CD4-positive, alpha-beta T cell treated with Interleukin-17A for 1 hour (primary cell): ENCODE measurements at regions not wholly inside any gene's neighbourhood (a gene's known extent, or its start where the extent isn't known, plus 50 kb on each side); places are given as distances from the start of the nearest gene placed in this dataset.

Experiments used
- DNase-seq: peaks from one replicate; pipeline ENCODE4 v3.0.0-alpha.2; 2020

DNA sequence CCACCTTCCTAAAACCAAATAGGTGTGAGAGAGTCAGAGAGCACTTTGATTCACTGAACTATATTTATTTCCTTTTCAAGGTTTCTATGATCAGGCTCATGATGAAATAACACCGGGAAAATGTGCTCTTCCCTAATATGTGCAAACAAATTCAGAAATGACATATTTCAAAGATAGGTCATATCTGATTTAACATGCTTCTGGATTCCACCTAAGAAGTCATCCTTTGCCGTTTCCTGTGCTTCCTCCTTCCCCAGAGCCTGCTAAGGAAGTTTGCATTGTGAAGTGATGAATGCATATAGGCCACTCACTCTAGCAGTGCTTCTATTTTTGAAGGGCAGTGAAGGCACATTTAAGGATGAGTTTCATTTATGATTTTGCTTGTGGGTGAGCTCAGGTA, 327.6 kb downstream of the TDRD15 start:
- no peak for DNase-seq

DNA sequence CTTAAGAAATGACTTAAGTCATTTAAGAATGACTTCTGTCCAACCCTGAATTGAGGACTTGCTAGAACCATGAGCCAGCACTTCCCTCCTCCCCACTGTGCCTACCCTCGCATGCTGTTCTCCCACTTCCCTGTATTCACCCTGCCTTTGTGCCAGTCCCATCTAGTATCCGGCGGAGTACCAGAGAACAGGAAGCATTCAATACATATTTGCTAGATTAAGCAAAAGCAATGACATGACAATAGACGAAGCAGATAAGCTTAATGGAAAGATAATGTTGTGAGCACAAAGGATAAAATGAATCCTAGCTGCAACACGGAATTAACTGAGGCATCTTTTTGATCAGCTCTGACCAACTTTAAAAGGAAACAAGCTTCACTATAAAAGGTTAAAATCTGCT, 328.5 kb downstream of the TDRD15 start:
- DNase-seq: no peak

DNA sequence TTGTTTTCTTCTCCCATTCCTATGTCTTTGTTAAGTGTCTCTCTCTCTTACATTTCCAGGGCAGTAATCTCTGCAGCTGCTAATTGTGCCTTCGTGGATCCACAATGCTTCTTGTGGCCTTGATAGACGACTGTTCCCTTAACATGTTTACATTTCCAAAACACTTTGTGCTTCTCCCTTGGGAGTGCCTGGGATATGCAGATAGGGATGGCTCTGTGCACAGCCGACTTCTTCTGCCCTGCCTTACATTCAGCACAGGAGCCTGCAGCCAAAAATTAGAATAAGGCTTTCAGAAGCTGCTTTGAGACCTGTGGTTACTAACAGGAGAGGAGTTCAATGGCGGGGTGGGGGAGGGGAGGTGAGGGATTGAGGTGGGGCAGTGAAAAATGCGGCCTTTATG, 328.9 kb downstream of the TDRD15 start:
- no peak for DNase-seq

DNA sequence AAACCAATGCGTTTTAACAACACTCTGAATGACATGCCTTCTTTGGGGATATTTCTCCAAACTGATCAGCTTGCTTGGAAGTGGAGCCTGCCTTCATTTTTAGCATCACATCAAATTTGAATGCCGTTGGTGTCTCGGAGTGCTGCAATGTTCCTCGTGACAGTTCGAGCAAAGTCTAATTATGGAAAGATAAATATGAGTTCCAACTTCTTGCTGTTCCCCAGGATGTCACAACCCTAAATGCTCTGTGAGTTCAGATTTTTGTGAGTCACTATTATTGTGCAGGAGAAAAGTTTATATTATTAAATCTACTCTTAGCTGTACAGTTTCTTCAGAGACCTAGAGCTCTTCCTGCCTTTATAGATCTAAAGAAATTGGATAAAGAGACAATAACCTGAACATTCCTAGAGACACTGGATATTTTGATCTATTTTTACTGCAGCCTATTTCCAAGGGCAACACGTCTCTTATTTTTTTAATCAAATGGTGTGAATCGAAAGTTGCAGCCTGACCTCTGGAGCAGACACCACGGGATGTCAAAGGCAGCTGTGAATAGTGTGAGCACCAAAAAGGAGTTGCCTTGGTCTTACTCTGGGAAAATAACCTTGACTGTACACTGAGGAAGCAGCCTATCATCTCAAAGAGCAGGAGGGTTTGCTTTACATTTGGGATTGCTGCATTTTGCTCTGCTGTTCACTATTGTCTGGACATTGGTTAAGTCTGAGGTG, 330.1 kb downstream of the TDRD15 start:
- no peak for DNase-seq

DNA sequence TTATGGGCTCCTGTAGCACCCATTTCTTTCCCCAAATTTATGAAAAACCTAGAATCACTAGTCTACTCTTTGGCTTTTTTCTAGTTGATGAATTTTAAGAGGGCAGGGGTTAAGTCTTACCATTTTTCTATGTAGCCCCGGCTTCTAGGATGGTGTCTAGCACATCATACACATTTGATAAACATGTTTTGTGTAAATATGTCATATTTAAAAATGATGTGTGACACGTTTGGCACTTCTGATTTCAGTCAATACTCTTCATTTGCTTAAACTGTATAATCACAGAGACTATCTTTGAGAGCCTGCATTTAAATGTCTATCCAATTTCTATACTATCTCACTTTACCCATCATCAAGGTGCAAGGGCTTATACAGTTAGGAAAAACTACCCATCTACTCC, 331.1 kb downstream of the TDRD15 start:
- DNase-seq: no peak

DNA sequence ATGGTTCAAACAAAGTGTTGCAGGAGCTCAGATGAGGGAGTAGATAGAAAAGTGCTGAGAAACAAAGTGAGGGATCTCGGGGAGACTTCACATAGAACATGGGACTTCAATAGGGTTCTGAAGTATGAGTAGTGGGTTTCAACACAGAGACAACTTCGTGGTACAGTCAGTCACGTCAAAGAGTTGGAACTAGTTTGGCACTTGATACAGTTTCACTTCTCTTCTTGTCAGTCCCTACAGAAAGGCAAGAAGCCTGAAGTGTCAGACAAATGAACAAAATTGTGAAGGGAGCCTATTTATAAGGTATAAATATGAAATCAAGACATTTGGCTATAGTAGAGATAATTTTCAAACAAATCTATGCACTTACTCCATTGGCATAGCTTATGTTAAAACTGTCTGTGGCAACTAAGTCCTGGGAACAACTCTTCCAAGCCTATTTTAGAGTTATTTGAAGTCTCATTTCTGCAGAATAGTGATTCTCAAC, 338.0 kb downstream of the TDRD15 start:
- no peak for DNase-seq

DNA sequence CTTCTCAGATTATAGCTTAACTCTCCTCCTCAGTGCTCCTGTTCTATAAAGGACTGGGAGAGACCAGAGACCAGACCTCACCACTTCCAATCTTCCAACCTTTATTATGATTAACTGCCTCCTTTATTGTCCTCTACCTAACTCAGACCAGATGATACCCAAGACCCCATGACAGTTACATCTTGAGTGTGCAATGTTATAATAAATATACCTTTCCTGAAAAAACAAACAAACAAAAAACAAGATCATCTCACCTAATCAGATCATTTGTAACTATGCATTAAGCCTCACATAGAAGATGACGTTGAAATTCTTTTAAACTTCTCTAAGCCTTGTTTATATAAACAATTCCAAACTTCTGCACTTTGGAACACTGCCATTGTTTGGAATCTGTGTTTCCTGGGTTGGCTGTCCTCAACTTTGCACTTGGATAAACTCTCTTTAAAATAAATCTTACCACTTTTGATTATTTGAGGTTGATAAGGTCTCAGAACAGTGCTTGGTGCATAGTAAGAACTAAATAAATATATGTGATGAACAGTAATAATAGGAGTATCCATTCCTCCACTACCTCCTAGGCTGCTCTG, 342.7 kb downstream of the TDRD15 start:
- DNase-seq: no peak

DNA sequence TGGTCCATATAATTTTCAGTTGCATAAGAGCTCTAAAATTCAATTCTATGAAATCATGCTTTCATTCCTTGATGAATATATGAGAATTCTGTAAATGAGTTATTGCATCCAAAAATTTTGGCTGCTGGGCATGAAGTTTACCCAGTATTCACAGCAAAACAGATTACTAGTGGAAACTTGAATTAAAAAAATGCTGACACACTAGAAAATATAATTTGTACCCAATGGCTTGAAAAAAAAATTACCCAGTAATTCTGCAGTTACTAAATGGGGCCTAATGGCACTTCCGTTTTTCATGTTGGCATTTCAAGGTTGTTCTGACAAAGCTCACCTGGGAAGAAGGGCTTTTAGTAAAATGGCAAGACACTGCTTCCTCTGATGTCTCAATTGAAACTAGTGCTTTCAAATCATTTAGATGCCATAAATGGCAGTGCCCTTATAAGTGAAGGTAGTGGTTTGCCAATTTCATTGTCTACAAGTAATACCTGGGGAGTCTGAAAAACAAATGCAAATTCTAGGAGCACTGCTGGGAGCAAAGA, 343.6 kb downstream of the TDRD15 start:
- no peak for DNase-seq

DNA sequence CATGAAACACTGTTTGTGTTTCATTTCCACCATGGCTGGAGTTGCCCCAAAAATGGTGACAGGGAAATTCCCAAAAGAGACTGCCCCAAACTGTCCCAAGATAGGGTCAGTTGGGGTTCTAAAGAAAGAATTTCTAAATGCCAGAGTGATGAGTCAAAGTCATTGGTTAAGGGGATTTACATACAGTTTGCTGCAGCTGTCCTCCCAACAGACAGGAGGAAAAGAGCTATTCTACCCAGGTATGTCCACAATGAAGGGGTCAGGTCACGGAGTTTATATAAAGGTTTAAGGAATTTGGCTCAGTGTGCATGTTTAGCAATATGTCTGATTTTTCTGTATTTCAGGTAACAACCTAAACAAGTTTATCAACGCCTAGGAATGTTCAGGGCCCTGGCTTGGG, 344.1 kb downstream of the TDRD15 start:
- DNase-seq: no peak

DNA sequence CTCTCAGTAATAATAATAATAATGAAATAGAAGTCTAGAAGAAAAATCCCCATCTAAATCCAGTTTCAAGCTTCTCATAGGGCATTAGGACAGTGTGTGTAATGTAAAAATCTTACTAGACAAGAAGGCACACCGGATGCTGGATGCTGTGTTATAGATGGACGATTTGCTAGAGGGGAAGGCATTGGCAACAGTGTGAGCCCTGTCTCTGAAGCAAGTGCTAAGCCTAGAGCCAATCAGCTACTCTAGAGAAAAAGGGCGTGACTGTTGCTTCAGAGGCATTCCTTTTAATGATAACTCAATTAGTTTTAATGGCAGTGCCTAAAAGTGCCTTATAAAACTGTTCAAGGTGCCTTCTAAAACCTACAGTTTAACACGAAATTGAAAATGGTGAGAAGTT, 344.9 kb downstream of the TDRD15 start:
- DNase-seq: no peak

DNA sequence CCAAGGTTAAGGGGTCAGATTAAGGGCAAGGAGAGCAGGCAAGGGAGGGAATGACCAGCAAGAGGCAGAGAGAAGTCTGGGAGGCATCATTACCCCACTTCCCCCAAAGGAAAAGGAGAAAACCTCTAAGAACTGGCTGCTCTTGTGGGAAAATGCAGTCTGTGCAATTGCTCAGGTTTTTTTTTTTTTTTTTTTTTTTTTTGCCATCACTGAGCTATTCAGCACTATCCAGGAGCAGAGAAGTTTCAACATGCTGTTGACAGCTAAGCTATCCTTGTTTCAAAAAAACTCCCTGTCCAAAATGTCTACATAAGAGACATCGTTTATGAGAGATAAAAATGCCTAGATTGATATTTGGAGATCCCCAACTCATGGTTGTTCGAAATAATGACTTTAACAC, 345.4 kb downstream of the TDRD15 start:
- DNase-seq: no peak

DNA sequence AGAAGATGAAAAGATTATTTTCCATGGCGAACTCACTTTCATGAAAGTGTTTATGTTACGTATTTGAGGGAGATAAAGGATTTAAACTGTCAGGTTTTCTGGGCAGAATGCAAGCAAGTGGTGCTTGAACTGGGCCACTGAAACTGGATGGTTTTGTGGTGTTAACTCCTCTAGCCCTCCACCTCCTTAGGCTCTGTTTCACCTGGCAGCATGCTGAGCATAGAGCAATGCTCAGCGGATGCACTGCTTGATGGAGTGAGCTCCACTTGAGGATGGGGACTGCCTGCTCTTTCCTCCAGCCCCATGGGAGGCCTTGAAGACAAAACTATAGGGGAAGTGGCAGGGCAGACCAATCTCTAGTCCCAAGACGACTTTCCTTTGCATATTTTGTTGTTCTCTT, 345.8 kb downstream of the TDRD15 start:
- DNase-seq: no peak

DNA sequence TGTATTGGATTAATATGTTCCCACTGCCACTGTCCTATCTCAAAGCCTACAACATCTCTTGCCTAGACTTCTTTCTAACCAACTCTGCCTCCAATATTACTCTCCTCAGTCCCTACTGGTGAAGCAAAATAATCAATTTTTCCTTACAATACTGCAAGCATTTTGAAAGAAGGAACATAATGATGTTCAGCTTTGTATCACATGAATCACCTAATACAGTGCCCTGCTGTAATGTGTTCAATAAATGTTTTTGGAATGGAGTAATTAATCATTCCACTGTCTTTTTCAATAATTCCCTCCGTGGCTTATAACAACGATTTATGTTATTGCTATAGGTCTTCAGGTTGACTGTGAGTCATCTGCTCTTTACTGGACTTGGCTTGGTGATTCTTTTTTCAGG, 356.4 kb downstream of the TDRD15 start:
- DNase-seq: no peak

DNA sequence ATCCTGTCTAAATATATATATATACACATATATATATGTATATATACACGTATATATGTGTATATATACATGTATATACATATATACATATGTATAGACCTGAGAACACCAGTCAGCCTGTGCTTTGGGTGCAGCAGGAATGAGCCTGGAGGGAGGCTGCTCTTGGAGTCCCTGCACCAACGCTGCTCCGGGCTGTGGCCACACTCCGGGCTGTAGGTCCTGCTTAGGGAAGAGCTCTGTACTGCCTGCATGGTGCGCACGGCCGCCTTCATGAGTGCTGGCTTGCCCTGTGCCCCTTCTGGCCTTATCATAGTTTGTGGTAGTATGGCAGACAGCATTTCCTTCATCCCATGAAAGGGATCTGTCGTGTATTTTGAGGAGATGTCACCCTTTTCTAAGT, 360.9 kb downstream of the TDRD15 start:
- DNase-seq: no peak

DNA sequence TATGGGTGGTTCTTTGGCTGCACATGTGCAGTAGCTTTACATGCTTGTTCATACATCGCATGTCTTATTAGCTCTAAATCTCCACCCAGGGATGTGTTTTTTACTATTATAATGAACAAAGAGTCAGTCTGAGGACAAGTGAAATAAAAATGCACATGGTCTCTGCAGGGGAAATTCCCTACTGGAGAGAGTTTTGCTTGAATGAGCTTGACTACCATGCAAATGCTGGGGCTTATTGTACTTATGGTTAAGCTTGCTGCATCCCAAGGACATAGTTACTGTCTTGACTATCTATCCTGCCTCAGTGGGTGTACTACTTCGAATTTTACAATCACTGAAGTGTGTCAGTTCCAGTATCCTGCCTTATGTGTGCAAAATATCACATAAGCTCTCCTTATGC, 362.7 kb downstream of the TDRD15 start:
- no peak for DNase-seq

DNA sequence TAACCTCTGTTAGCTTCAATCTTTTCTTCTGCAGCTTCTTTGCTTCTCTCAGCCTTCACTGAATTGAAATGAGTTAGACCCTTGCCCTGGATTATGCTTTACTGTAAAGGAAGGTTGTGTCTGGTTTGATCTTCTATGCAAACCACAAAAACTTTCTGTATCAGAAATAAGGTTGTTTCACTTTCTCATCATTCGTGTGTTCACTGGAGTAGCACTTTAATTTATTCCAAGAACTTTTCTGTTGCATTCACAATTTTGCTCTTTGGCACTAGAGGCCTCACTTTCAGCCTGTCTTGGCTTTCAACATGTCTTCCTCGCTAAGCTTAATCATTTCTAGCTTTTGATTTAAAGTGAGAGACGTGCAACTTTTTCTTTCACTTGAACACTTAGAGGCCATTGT, 365.3 kb downstream of the TDRD15 start:
- DNase-seq: no peak

DNA sequence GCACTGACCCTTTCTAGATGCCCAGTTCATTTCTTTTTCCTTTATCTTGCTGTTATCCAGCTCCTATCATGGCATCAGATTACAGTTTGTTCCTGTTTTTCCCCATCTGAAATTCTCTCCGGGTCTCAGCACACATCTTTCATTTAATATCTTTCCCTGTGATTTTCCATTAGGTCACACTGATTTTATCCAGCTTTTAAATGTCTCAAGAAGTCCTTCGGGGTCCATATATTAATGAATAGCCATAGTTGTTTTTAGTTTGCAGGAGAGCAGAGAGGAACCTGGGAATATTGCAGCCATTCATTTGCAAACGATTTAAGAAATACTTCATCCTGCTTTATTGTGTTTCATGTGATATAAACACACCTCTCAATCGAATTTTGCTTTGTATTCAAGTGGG, 374.2 kb downstream of the TDRD15 start:
- no peak for DNase-seq

DNA sequence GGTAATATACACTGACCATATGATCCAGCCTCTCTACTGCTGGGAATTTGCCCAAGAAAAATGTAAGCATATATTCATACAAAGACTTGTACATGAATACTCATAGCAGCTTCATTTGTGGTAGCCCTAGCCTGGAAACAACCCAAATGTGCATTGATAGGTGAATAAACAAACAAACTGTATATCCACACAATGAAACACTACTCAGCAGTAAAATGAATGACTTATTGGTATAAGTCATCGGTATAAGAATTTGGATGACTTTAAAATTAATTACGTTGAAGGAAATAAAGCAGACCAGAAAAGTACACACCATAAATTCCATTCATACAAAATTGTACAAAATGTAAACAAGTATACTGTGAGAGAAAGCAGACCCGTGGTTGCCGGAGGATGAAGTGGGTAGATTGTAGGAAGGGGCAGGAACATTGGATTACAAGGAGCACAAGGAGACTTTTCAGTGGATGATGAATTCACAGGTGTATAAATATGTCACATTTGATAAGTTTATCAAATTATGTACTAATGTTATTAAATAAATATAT, 376.7 kb downstream of the TDRD15 start:
- no peak for DNase-seq

DNA sequence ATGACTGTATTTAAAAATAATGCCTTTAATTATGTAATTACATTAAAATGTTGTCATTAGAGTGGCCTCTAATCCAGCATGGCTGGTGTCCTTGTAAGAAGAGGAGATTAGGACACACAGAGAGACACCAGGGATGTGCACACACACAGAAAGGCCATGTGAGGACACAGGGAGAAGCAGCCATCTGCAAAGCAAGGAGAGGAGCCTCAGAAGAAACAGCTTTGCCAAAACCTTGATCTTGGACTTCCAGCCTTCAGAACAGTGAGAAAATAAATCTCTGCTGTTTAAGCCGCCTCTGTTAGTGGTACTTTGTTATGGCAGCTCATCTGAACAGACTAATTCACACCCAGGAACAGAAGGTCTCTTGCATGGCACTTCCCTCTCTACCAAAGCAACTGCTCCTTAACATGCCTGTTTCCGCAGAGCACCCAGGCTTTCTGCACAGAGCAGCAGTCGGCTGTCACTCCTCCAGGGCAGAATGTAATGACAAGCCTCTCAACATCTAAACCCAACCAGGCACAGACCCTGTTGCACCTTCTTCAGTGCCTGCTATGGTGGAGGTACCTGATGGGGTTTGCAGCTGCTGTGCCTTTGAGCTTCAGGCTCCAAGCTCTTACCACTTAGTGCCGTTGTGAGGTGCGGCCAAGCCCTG, 377.7 kb downstream of the TDRD15 start:
- DNase-seq: no peak

DNA sequence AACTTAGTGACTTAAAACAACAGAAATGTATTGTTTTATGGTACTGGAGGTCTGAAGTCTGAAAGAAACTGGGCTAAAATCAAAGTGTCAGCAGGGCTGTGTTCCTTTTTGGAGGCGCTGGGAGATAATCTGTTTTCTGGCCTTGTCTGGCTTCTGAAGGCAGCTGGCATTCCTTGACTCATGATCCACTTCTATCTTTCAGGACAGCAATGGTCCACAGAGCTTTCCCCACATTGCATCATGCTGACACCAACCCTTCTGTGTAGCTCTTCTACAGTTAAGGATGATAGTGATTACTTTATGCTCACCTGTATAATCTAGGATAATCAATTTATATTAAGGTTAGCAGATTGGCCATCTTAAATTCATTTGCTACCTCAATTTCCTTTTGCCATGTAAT, 392.1 kb downstream of the TDRD15 start:
- no peak for DNase-seq

DNA sequence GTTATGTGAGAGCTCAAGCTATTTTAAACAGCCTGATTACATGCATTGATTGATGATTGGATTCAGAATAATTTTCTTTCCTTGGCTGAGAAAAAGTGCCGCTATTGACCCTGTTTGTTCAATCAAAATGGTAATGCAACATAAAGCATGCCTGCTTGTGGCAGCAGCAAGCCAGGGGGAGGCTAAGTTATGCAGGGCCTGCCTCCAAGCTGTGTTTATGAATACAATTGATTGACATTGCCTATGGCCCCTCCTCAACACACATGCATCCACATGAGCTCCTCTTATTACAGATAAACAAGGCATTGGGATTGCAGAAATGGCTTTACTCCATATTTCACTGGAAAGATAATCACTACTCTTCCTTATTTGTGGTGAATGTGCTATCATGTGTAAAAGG, 395.6 kb downstream of the TDRD15 start:
- no peak for DNase-seq

DNA sequence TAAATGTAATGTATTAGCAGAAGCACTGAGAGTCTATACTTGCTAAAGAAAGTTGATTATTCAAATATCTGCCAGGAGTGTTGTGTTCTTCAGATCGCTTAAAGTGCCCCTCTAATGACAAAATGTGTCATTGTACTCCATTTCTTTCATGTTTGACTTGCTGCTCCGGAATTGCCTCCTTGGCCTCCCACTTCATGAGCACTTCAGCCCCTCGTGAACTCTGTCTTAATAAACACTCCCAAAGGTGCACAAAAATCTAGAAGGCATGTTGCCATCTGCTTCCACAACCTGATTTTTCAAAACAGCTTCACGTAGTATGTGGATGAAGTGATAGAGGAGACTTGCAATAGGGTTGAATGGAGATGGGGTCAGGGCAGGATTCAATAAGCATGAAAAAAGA, 396.1 kb downstream of the TDRD15 start:
- no peak for DNase-seq

DNA sequence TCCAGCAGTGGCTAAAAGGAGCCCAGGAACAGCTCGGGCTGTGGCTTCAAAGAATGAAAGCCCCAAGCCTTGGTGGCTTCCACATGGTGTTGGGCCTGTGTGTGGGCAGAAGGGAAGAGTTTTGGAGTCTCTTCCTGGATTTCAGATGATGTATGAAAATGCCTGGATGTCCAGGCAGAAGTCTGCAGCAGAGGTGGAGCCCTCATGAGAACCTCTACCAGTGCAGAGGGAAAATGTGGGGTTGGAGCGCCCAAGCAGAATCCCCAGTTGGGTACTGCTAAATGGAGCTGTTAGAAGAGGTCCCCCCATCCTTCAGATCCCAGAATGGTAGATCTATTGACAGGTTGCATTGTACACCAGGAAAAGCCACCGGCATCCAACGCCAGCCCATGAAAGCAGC, 412.1 kb downstream of the TDRD15 start:
- DNase-seq: no peak

DNA sequence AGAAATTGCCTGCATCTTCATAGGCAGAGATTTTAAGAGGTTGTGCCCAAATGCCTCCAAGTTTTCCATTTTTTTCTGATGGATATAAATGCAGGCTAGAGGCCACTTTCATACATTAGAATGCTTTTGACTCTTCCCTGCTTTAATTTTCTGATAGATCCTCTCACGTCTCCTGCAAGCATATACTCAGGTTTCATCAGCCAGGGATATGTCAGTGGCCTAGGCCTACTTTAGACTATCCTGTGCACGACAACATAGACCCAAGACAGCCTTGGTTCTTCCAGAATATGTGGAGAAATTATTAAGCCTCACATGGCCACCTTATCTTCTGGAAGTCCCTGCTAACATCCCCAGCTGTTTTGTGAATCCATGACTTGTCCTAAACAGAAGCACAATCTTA, 415.9 kb downstream of the TDRD15 start:
- DNase-seq: no peak
